GM12872 (cell line): ENCODE measurements at regions not wholly inside any gene's neighbourhood (a gene's known extent, or its start where the extent isn't known, plus 50 kb on each side); places are given as distances from the start of the nearest gene placed in this dataset.

Source experiments
- TF ChIP-seq, protein P1 (sequence below): IDR thresholded peaks from 3 replicates; pipeline ENCODE4 v1.5.1; 2011; ENCODE audit warnings: low read depth, mild to moderate bottlenecking, low read length, moderate library complexity; ENCODE audit not compliant: insufficient read depth

DNA sequence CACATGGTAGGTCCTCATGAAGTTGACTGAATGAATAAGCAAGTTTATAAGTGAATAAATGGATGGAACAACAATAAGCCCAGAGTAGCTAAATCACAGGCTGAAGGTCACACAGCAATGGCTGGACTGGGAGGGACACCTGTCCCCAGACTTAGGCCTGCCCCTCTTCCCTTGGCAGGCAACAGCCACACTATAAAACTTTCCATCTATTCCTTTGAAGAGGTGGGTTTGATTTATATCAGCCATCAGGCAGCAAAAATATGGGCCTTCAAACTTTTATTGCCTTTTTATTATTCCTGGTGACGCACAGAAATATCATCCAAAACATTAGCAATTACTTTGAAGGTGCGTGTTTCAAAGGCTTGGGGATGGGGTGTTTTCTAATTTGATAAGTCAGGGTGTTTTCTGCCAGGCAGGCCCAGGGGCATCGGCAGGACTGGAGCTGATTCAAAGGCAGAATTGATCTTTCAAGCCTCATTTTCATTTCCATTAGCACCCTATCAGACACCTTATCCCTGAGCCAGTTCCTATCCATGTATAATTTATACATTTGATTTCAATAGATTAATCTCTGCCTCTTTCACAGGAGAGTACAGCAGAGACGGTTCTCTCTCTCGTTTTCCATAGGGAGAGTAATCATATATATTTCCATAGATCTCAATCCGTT is 67.2 kb upstream of the LYRM9 start:
- TF ChIP-seq, protein P1, sequence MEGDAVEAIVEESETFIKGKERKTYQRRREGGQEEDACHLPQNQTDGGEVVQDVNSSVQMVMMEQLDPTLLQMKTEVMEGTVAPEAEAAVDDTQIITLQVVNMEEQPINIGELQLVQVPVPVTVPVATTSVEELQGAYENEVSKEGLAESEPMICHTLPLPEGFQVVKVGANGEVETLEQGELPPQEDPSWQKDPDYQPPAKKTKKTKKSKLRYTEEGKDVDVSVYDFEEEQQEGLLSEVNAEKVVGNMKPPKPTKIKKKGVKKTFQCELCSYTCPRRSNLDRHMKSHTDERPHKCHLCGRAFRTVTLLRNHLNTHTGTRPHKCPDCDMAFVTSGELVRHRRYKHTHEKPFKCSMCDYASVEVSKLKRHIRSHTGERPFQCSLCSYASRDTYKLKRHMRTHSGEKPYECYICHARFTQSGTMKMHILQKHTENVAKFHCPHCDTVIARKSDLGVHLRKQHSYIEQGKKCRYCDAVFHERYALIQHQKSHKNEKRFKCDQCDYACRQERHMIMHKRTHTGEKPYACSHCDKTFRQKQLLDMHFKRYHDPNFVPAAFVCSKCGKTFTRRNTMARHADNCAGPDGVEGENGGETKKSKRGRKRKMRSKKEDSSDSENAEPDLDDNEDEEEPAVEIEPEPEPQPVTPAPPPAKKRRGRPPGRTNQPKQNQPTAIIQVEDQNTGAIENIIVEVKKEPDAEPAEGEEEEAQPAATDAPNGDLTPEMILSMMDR, result no peak

DNA sequence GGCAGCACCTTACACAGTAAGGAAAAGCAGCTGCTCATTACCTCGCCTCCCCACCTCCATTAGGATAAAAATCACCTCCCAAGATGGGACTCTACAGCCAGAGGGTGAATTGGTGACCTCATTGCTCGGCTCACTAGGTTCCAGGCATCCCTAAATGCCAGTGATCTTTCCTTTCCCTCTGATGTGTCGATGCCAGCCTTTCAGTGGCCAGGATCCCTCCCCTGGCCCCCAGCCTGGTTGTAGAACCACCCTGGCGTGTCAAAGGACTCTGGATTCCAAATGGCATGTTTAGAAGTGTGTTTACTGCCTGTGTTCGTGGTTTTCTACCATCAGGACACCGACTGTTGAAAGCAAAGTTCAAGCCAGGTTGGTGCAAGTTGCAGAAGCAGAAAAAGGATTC is 72.1 kb upstream of the LYRM9 start:
- TF ChIP-seq, protein P1, result no peak

DNA sequence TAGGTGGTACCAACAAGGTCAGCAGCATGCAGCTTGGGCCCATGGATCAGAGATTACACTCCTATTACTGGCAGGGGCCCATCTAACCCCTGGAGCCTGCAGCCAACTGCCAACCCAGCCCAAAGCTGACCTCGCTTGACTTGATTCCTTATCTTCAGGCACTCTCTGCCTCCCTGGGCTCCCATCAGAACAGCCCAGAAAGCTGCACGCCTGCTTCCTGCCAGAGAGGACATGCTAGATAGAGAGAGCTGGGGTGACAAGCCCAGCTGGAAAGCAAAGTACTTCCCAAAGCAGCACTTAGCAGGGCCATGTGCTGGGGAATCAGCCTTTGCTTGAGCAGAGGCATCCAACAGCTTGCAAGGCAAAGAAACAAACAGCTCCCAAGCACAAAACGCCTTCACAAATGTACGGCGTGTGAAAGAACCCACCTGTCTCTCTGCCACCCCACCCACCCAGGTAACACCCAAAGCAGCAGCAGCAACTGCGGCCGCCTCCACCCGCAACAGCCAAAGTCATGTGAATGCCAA is 74.2 kb upstream of the NLK start:
- TF ChIP-seq, protein P1, result no peak

DNA sequence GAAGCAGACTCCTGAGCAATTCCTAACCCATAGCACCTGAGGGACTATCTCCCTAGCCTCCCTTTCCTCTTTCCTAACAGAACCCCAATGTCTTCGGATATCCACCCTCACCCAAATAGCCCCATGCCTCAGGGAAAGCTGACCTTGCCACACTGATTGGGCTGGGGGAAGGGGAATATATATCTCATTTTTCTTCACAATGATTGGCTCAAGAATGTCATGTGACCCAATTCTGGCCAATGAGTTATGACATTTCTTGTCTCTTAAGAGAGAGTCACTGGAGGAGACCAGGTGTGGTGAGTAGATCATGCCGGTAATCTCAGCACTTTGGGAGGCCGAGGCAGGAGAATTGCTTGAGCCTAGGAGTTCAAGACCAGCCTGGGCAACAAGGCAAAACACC is 71.9 kb upstream of the NLK start:
- TF ChIP-seq, protein P1, result no peak

DNA sequence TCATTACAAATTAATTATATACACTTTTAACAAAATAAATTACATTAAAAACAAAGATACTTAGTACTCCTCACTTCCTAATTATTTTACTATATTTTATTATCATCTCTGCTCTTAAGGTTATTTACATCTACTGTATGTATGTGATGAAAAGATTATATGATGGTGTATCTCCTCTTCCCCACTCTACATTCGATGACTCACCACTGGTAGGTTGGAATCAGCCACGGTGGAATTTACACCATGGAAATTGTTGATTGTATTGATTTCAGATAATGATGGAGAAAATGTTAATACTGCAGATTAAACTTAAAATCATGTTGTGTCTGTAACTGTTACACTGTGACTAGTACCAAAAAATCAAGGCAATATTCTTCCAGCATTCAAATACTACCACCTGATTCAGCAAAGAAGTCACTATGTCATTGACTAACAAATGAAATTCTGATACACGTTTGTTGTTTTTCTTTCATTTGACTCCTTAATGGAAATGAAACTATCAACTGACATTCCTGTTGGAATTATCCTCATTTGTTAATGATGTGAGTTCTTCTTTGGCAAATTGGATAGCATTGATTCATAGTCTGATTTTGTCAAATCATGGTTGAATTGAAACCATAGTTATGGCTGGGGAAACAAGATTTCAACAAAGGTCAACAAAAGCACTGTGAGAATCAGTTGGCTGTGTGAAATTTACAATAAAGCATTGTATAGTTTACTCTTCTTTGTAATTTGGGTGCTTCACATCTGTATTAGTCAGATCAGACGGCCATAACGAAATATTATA is 69.0 kb upstream of the NLK start:
- TF ChIP-seq, protein P1, result no peak

DNA sequence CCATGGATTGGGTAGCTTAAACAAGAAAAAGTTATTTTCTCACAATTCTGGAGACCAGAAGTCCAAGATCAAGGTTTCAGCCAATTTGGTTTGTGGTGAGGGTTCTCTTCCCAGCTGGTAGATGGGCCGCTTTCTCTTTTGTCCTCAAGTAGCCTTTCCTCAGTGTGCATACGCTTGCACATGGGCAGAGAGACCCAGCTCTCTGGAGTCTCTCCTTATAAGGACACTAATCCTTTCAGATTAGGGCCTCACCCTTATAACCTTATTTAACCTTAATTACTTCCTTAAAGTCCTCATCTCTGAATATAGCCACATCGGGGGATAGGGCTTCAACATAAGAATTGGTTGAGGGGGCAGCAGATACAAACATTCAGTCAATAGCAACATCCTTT is 68.4 kb upstream of the NLK start:
- TF ChIP-seq, protein P1, result no peak

DNA sequence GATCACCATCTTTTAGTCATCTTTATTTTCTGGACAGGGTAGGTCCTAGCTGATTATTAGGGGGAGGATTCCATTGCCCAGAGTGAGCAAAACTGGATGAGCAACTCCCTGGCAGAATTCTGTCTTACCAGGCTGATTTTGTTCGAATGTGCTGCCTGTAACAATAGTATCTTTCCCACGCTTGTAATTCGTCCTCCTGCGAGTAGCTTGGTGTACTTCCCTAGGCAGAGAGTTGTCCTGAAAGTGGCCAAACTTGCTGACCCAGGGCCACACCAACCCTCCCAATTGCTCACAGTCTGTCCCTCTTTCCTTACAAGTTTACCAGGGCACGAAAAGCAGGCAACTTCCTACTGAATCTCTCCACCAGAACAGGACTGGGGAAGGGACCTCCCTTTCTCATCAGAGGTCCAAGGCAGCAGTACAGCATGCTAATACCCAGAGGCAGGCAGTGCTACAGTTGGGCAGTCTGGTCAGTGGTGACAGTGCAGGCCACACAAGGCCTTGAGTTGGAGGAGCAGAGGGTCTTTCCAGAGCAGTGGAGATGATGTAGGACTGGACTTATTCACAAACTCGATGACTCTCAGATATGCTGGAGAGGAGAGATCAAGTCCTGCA is 67.8 kb upstream of the NLK start:
- TF ChIP-seq, protein P1, result no peak
